HT-29 (cell line): ENCODE measurements at regions not wholly inside any gene's neighbourhood (a gene's known extent, or its start where the extent isn't known, plus 50 kb on each side); places are given as distances from the start of the nearest gene placed in this dataset.
"Not testable (repeated sequence)": the region's sequence is repeated elsewhere in the genome, so short reads cannot be mapped to it uniquely, and the experiment has no call there.

Experiments
- DNase-seq: peaks from one replicate; pipeline ENCODE4 v3.0.0-alpha.2; 2015; ENCODE audit warnings: low spot score

GRCh38 chr2:16244153-16244965, 304.0 kb downstream of the MYCN start:
- no peak for DNase-seq

GRCh38 chr2:16243411-16243996, 303.2 kb downstream of the MYCN start:
- no peak for DNase-seq

GRCh38 chr2:16242906-16243305, 302.6 kb downstream of the MYCN start:
- no peak for DNase-seq

- DNase-seq: no peak
Observed at GRCh38 chr2:16241166-16242160, 301.1 kb downstream of the MYCN start.

GRCh38 chr2:16240402-16240801, 300.1 kb downstream of the MYCN start:
- DNase-seq: no peak

- DNase-seq: no peak
Observed at GRCh38 chr2:16239296-16239850, 299.0 kb downstream of the MYCN start.

GRCh38 chr2:16238786-16239185, 298.4 kb downstream of the MYCN start:
- no peak for DNase-seq

GRCh38 chr2:16238001-16238761, 297.8 kb downstream of the MYCN start:
- DNase-seq: no peak

GRCh38 chr2:16235747-16236146, 295.4 kb downstream of the MYCN start:
- DNase-seq: no peak

- DNase-seq: not testable (repeated sequence)
Observed at GRCh38 chr2:16235291-16235690, 294.9 kb downstream of the MYCN start.

GRCh38 chr2:16228951-16229350, 288.6 kb downstream of the MYCN start:
- DNase-seq: no peak

GRCh38 chr2:16228471-16228870, 288.1 kb downstream of the MYCN start:
- DNase-seq: no peak

- no peak for DNase-seq
Observed at GRCh38 chr2:16227811-16228462, 287.6 kb downstream of the MYCN start.

GRCh38 chr2:16226943-16227664, 286.8 kb downstream of the MYCN start:
- no peak for DNase-seq

GRCh38 chr2:16226381-16226780, 286.0 kb downstream of the MYCN start:
- no peak for DNase-seq

GRCh38 chr2:16225545-16225944, 285.2 kb downstream of the MYCN start:
- DNase-seq: no peak

GRCh38 chr2:16225071-16225470, 284.7 kb downstream of the MYCN start:
- DNase-seq: no peak

- DNase-seq: no peak
Observed at GRCh38 chr2:16224298-16225045, 284.1 kb downstream of the MYCN start.

GRCh38 chr2:16223841-16224177, 283.5 kb downstream of the MYCN start:
- no peak for DNase-seq
